ENCODE measurements at regions not wholly inside any gene's neighbourhood (a gene's known extent, or its start where the extent isn't known, plus 50 kb on each side); places are given as distances from the start of the nearest gene placed in this dataset.

DNA sequence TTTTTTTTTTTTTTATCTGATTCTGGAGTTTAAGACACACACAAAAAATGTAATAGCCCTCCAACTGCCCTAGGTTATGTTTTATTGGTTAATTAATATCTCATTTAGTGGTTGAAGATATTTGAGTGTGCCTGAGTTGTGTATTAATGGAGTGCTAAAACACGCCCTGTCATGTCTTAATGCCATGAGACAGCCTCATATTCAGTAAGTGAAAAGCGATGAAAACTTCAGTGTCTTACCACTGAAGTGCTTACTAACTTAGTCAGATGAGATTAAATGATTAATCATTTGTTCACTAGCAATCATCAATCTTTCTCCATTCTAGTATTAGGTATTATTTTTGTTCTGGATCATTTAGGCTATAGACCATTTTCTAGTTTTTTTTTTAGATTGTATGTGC is 544.7 kb upstream of the ROBO2 start:
- TF ChIP-seq CTCF (IDR thresholded peaks at IDR 0.05) (no peak), POLR2AphosphoS5 (IDR thresholded peaks at IDR 0.05; ENCODE audit: low read depth, low read length) (no peak), SIN3A (IDR thresholded peaks at IDR 0.05; ENCODE audit: borderline replicate concordance, insufficient read depth, low read depth, low read length) (no peak), TCF7L2 (IDR thresholded peaks at IDR 0.05; ENCODE audit: low read depth, low read length) (no peak)
- TF ChIP-seq, protein P1, sequence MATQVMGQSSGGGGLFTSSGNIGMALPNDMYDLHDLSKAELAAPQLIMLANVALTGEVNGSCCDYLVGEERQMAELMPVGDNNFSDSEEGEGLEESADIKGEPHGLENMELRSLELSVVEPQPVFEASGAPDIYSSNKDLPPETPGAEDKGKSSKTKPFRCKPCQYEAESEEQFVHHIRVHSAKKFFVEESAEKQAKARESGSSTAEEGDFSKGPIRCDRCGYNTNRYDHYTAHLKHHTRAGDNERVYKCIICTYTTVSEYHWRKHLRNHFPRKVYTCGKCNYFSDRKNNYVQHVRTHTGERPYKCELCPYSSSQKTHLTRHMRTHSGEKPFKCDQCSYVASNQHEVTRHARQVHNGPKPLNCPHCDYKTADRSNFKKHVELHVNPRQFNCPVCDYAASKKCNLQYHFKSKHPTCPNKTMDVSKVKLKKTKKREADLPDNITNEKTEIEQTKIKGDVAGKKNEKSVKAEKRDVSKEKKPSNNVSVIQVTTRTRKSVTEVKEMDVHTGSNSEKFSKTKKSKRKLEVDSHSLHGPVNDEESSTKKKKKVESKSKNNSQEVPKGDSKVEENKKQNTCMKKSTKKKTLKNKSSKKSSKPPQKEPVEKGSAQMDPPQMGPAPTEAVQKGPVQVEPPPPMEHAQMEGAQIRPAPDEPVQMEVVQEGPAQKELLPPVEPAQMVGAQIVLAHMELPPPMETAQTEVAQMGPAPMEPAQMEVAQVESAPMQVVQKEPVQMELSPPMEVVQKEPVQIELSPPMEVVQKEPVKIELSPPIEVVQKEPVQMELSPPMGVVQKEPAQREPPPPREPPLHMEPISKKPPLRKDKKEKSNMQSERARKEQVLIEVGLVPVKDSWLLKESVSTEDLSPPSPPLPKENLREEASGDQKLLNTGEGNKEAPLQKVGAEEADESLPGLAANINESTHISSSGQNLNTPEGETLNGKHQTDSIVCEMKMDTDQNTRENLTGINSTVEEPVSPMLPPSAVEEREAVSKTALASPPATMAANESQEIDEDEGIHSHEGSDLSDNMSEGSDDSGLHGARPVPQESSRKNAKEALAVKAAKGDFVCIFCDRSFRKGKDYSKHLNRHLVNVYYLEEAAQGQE (IDR thresholded peaks at IDR 0.05; ENCODE audit: insufficient read depth in 1 of 2, low read depth in 2 of 2, low read length in 1 of 2), result no peak

Data from Panc1 (cell line).